GM19468 (cell line): ENCODE measurements at regions not wholly inside any gene's neighbourhood (a gene's known extent, or its start where the extent isn't known, plus 50 kb on each side); places are given as distances from the start of the nearest gene placed in this dataset.
A peak's percentile ranks its signal among the peaks of the same experiment; 100 is the strongest.

Source experiments
- ATAC-seq: cut with Tn5 transposase; IDR thresholded peaks from one replicate; pipeline ENCODE4 v1.9.1; 2021; ENCODE audit warnings: mild to moderate bottlenecking, moderate library complexity, moderate number of reproducible peaks; ENCODE audit not compliant: unreplicated experiment; ENCODE audit errors: extremely low read depth

DNA sequence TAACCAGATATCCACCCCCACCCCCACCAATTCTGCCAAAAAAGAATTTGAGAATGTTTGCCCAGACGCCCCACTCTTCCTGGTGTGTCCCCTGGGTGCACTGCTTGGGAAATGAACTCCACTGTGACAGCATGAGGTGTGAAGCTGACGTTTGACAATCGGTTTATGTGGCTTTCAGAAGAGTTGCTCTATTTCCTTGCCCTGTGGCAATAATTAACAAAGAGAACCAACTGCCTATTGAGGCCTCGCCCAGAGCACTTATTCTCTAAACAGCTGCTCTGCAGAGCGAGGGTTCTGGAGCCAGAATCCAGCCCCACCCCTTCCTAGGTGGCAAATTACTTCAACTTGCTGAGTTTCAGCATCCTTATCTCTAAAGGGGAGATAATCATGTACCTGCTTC is 115.8 kb upstream of the SIX3 start:
- ATAC-seq: peak; percentile 81

DNA sequence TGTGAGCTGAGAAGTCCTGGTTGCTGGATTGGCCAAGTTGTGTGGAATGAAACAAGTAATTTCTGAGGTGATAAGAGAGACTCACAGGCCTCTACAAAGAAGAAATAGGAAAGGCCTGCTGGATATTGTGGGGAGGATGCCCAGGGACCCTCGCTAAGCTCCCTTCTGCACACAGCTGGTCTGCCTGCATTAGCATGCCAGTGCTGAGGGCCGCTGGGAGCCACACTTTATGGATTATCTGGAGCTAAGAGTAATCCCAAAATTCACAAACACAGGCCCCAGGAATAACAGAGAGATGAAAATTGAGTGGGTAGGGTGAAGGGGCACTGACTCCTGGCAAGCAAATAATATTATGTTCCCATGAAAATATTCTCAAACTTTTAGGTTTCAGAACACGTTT is 114.9 kb upstream of the SIX3 start:
- ATAC-seq: no peak

DNA sequence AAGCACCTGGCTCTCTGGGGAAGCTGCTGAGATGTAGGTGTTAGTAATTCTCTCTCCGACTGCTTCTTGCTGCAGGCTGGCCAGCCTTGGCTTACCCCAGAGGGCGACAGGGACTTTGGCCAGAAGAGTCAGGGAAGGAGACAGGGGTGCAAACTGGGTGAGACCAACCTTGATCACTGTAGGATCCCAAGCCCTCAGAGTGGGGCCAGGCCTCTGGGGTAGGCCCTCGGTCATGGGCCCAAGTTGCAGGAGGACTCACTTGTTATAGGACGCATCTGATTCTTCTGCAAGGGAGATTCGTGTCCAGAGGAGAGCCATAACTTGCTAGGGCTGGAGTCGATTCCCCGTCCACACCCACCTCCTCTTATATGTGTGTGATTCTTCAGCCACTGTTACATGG is 111.7 kb upstream of the SIX3 start:
- ATAC-seq: no peak

DNA sequence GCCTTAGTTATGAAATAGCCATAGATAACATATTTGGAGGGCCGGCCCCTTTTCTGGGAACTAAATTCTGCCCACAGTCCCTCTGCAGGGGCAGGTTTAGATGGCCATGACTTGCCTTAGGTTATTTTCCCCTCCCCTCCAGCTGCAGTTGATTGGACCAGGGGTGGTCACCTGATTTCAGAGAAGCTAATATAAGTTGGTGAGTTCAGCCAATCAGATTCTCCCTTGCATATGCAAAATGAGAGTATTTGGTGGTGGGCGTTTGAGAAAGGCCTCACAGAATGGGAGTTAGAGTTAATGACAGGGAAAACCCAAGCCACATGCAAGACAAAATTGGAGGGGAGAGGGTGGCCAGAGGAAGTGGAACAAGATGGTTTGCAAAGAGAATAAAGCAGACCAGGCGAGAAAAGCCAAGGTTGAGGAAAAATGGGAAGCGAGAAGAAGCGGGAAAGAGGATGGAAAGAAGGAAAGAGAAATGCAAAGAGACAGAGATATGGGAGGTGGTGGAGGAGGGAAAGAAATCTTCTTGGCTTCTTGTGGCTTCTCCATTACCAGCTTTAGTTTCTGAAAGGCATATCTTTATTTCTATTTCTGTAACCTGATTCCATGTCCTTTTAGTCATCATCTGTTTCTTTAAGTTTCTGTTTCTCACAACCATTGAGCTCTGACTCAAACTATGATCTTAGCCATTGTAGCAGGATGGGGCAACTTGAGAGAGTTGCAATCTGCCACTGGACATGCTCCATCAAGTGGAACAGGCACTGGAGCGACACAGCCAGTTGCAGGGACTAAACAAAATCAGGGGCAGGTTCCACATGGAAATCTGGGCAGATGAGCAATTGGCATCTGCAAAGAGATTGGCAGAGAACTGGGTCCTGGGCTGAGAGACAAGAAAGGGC is 108.1 kb upstream of the SIX3 start:
- peak; percentile 23 for ATAC-seq

DNA sequence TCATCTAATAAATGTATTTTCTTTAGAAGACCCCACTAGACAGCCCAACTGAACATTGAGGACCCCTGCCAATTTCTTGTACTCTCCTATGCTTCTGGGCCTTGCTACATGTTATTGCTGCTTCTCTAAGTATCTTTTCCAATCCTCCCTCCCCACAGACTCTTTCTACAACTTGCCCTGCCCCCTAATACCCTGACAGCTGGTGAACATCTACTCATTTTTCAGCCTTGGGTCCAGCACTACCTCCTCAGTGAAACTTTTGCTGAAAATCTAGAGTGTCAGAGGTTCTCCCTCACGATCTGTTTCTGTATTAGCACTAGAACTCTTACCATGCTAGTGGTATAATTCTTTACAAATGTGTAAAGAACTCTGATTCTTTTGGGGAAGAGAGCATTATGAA is 106.8 kb upstream of the SIX3 start:
- no peak for ATAC-seq

DNA sequence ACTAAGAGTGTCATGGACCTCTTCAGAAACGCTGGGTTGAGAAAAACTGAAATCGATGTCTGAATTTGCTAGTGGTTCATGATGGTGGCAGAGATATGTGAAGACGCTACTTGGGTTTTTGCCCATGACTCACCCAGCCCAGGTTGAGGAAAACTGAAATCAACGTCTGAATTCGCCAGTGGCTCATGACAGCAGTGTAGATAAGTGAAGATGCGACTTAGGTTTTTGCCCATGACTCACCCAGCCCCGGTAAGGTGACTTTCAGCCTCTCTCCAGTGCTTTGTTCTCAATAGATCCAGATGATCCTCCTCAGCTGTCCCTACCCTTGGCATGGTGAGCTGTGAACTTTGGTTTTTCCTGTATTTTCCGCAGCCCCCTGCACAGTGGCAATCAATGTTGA is 105.3 kb upstream of the SIX3 start:
- ATAC-seq: no peak

DNA sequence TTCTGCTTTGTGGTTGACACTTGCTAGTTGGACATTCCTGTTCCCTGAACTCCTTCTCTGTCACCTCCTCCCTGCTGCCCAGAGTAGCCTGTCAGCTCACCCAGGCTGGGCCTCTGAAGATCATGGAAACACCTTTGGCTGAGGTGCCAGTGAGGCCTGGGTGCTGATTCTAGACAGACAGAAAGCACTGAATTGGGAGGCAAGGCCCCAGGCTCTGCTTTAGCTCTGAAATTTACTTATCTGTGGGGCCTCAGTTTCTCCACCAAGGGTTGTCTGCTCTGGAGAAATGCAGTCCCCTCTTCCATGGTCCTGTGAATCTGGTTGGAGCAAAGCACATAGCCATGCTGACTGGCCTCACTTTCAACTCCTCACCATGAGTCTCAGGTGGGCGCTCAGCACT is 104.6 kb upstream of the SIX3 start:
- ATAC-seq: no peak

DNA sequence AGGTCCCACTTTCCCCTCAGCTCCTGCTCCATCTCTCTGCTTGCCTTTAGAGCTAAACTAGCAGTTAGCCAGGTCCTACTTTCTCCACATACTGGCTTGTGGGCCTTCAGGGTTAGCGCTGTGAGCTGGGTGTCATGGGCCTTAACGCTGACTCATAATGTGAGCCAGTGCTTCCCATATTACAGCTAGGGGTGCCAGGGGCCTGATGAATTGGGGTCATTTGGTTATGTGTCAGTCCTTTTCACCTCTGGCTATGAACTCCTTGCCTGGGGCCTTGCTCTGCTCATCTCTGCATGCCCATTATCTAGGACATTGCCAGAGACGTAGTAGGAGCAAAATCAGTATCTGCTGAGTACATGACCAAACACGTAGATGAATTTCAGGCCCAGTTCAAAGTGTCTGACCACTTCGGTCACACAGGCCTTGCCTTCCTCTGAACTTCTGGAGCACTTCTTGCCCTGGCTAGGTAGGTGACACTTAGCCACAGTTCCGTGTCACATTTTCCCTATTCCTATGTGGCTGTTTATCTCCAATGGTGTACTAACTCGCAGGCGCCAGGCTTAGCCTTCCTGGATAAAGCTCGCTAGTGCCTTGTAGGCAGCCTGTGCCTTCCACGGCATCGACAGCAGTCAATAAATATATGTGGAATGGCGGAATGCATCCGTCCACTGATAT is 103.2 kb upstream of the SIX3 start:
- ATAC-seq: no peak

DNA sequence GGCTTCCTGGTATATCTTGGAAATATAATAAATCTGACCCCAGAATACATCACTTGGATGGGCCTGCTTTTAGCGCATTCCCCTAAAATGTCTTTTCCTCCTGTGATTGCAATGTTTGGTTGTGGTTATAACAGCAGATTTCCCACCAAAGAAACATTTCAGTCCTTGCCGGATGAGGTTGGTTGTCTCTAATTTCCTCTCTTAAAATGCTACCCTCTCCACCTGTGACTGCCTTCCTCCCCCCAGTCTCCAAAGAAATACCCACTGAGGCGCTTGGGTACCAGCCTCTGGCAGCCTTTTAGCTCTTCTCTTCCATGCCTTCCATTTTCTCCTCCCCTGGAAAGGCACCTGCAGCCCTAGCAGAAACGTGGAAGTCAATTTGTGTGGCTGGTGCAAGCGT is 102.1 kb upstream of the SIX3 start:
- ATAC-seq: no peak

DNA sequence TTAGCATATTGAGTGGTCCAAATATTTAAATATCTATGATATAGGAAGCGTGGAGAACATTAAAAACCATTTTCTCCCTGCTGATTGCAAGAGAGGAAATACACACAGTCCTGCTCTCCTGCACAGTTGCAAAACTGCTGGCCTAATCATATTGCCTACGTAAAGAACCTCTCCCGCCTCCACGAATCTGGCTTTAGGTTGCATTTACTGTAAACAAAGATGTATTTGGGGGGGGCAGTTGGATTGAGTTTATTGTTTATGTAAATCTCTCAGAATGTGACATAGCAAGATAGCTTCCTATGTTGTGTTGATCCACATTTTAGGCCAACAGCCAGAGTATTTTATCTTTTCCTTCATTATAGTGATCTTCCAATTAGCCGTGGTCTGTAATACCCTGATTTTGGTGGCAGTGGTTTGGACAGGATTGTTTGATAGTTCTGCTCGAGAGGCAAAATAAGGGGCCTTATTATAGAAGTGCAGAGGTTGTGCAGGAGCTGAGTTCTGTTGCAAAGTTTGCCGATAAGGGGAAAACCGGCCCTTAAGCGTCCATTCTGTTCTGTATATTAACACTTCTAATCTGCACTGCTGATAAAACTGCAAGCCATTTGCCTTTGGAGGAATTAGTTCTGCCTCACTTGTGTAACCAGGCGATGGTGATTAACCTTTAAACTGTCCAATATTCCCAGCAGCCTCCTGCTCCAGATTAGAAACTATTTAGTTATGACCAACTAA is 101.6 kb upstream of the SIX3 start:
- no peak for ATAC-seq

DNA sequence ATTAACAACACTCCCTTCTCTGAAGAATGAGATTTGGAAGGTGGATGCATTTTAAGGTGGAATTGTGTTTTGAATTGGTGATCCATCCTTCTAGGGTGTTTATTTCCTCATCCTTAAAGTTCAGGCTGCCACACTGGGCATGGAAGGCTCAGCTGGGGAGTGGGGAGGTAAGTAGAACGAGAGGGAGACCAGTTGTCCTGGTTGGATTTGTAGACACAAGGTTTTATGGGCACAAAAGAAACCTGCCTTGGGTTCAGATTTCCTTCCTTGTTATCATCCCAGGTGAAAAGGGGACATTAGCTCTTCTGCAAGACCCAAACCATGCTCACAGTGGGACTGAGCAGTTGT is 101.0 kb upstream of the SIX3 start:
- ATAC-seq: no peak

DNA sequence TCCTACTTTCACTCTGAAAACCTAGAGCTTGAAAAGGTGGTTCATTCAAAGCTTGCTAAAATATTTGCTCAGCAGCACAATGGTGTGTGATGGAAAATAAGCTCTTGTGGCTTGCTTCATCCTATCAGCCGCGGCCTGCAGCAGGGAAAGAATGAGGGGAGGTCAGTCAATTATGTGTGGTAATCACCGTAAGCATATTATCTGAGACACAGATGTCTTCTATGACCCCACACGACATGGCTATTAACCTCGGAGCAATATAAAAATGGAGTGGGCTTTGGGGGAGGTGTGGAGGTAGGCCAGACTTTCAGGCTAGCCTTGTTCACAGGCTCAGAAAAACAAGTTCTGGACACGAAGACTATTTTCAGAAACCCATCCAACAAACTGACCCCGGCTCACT is 98.4 kb upstream of the SIX3 start:
- no peak for ATAC-seq

DNA sequence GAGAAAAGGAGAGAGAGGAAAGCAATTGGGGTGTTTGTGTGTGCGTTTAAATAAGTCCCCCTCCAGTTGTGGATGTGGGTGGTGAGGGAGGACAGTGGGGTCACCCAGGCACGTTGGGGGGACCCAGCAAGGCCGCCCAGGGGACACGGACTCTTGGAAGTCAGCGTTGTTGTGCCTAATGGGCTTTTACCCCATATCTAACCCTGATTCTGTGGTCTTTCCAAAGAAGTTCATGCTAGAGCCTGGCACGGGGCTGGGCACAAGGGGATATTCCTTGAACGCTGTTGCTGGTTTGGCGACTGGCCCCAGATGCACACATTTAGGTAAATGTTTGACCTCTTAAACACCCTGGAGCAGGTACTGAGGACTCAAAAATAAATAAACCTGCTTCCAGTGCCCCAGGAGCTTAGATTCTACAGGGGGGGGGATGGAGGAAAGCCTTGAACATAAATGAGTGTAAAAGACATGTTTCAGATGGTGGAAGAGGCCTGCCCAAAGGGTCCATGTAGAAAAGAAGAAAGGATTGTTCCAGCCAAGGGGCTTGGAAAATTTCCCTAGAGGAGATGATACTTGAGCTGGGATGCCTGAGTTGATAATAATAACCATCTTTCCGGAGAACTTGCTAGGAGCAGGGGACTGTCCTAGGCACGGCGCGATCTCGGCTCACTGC is 97.7 kb upstream of the SIX3 start:
- ATAC-seq: no peak

DNA sequence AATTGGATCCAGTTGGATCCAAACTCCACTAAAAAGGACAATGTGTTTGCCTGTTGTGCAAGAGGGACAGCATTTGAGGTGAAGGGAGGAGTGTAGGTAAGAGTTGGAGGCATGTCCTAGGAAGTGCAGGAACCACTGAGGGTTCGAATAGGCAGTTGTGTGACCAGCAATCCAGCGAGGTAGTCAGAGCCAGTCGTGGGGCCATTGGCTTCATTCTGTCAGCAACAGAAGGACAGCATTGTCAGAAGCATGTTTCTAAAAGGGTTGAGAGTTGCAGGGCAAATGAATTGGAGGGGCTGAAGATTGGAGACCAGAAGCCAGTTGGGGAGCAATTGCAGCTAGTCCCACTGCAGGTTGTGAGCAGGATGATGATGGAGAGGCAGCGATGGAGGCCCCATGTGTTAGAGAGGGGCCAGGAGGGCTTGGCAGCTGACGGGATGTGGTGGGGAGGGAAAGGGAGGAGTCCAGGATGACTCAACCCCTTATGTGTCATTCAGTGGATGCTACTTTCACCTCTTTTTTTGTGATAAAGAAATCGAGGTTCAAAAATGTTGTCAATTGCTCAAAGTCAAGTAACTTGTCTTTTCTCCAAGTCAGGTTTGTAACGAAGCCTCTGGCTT is 96.7 kb upstream of the SIX3 start:
- ATAC-seq: no peak

DNA sequence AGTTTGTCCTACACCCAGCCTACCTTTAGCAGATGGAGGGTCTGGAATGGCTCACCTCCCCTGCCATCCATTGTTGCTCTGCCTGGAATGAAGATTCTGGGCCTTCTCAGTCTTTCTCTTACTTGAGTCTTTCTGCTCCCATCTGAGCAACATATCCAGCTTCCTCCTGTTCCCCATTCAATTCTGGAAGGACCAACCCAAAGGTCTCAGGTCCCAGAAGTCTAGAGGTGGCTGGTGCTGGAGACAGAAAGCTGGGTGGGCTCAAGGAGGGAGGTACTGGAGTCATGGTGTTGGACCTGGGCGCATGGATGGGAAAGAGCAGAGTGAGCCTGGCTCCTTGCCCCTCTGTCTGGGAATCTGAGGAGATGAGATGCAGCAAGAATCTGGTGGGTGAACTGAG is 93.5 kb upstream of the SIX3 start:
- no peak for ATAC-seq

DNA sequence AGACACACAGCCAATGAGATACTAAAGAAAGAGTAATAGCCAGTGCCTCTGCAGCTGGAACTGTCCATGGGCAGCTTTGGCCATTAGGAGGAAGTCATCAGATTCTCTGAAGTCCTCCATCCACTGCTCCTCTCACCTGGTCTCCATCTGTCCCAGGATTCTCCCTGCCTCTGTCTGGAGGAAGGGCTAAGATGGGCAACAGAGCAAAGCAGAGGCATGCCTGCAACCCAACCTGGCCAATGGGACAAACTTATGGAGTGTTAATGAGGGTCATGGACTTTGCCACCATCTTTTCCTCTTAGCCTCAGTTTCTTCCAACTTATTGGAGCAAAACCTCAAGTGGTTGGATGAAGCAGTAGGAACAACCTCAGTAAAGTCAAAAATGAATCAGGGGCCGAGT is 91.5 kb upstream of the SIX3 start:
- no peak for ATAC-seq

DNA sequence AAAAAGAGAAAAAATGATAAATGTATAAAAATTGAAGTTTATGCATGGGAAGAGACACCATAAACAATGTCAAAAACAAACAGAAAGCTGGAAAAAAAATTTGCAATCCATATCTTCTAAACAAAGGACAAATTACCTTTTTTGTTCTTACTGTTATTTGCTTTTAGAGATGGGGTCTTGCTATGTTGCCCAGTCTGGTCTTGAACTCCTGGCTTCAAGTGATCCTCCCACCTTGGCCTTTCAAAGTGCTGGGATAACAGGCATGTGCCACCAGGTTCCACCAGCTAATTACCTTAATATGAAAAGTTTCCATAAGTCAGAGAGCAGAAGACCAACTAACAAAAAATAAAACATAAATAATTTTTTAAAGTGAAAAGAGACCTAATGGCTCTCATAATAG is 90.0 kb upstream of the SIX3 start:
- ATAC-seq: no peak

DNA sequence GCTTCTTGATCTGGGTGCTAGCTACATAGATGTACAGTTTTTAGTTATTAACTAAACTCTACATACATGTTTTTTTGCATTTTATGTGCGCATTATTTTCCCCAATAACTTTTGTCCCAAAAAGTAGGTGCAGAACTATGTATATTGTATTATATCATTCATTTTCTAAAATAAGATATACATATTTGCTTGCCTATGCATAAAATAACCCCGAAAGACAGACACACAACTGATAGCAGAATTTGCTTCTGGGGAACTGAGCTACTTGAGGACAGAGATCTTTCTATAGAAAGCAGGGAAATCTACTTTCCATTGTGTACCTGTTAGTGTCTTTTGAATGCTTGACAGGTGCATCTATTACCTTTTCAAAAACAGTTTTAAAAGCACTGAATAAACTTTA is 88.9 kb upstream of the SIX3 start:
- ATAC-seq: no peak

DNA sequence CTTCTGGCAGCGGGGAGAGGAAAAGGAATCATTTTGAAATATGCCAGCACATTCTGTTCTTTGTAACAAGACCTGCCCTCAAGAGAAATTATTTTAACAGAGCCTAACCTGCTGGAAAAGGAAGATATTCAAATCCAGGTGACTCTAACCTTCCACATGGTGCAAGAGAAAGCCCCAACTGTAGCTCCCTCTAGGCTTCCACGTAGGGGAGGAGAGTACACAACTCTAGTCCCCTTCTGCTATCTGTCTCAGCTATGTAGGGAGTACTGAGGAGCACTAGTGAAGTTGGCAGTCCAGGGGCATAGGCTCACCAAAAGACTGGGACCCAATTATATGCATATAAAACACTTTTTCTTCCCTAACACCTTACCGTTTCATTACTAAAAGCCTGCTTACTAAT is 82.2 kb upstream of the SIX3 start:
- ATAC-seq: no peak

DNA sequence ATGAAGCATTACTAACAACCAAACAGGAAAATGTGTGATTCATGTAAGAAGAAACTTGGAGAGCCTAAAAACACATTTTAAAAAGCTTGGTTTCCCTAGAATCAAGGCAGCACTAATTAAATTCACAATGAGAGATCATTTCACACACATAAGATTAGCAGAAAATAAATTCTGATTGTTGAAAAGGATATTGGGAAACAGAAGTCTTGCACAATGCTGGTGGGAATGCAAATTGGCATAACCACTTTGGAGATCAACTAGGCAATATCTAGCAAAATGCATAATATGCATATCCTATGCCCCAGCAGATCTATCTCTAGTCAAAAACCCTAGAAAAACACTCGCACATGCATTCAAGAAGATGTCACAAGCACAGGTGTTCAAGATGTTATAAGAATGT is 75.3 kb upstream of the SIX3 start:
- no peak for ATAC-seq
